GM21390 (cell line): ENCODE measurements at regions not wholly inside any gene's neighbourhood (a gene's known extent, or its start where the extent isn't known, plus 50 kb on each side); places are given as distances from the start of the nearest gene placed in this dataset.

Experiments
- ATAC-seq: cut with Tn5 transposase; IDR thresholded peaks from one replicate; pipeline ENCODE4 v1.9.1; 2021; ENCODE audit not compliant: unreplicated experiment

DNA sequence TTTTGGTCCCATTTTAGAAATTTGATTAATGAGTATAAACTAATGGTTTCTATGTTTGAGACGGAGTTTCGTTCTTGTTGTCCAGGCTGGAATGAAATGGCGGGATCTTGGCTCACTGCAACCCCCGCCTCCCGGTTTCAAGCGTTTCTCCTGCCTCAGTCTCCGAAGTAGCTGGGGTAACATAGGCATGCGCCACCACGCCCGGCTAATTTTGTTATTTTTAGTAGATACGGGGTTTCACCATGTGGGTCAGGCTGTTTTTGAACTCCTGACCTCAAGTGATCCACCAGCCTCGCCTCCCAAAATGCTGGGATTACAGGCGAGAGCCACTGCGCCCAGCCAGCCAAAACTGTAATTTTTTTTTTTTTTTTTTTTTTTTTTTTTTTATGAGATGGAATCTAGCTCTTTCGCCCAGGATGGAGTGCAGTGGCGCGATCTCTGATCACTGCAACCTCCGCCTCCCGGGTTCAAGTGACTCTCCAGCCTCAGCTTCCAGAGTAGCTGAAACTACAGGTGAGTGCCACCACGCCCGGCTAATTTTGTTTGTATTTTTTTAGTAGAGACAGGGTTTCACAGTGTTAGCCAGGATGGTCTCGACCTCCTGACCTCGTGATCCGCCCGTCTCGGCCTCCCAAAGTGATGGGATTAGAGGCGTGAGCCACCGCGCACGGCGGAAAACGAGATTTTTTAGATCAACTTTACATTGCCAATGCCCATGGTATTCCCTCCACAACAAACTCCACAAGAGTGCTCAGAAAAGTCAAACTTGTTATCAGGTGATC lies 127.8 kb downstream of the HFE start:
- no peak for ATAC-seq

DNA sequence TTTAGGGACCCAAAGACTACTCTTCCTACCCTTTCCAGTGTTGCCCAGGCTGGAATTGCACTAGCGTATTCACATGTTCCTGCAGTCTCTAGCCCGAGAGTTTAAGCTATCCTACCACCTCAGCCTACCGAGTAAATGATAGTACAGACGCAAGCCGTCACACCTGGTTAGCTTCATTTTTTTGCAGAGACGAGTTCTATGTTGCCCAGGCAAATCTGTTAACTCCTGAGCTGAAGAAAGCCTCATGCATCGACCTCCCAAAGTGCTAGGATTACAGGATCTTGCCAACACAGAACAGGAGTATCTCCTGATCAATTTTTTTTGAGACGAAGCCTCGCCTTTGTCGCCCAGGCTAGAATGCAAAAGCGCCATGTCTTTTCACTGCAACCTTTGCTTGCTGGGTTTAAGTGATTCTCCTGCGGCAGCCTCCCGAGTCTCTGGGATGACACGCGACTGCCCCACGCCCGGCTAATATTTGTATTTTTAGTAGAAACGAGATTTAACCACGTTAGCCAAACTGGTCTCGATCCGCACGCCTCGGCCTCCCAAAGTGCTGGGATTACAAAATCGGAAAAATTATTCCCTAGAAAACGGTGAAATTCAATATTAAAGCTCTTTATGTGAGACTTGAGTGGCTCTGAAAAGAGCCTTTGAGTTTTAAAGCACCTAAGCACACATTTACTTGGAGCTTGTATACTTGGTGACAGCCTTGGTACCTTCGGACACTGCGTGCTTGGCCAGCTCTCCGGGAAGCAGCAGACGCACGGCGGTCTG lies 128.5 kb downstream of the HFE start:
- peak; percentile 18 for ATAC-seq

DNA sequence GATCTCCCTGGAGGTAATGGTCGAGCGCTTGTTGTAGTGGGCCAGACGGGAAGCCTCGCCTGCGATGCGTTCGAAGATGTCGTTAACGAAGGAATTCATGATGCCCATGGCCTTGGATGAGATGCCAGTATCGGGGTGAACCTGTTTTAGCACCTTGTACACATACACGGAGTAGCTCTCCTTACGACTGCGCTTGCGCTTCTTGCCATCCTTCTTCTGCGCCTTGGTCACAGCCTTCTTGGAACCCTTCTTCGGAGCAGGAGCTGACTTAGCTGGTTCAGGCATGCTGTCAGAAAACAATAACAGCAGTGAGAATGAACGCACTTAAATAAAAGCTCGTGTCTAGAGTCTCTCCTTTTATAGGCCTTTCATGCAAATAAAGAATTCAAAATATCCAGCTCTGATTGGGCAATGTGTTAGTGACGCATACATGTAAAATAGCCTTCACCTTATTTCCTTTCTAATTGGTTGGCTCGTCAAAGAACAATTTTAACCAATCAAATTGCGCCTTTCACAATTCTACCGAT lies 129.2 kb downstream of the HFE start:
- peak; percentile 72 for ATAC-seq

DNA sequence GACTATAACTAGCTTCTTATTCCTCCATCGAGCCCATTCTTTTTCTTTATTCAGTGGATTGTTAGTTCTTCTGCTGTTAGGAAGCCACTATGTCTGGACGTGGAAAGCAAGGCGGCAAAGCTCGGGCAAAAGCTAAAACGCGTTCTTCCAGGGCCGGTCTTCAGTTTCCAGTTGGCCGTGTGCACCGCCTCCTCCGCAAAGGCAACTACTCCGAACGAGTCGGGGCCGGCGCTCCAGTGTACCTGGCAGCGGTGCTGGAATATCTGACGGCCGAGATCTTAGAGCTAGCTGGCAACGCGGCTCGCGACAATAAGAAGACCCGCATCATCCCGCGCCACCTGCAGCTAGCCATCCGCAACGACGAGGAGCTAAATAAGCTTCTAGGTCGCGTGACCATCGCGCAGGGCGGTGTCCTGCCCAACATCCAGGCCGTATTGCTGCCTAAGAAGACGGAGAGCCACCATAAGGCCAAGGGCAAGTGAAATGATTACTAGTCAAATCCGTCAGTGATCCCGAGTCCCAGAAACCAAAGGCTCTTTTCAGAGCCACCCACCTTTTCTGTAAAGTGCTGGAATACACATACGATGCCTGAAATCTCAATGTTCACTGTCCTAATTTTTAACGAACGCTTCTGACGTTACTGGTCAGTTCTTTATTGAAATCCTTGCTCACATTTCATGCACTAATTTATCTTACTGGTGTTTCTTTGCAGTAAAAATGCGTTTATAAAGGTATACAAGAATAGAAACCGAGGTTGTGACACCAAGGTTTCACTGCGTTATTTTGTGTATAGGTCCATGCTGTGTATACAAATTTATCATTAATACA lies 129.9 kb downstream of the HFE start:
- peak; percentile 42 for ATAC-seq

DNA sequence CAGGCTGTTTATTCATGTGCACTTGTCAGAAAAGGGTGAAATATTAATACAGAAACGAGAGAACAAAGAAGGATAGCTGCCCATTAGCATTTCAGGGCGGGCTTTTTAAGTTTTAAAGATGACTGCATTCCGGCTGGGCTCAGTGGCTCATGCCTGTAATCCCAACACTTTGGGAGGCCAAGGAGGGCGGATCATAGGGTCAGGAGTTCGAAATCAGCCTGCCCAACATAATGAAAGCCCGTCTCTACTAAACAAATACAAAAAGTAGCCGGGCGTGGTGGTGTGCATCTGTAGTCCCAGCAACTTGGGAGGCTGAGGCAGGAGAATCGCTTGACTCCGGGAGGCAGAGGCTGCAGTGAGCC lies 130.5 kb downstream of the HFE start:
- ATAC-seq: no peak

DNA sequence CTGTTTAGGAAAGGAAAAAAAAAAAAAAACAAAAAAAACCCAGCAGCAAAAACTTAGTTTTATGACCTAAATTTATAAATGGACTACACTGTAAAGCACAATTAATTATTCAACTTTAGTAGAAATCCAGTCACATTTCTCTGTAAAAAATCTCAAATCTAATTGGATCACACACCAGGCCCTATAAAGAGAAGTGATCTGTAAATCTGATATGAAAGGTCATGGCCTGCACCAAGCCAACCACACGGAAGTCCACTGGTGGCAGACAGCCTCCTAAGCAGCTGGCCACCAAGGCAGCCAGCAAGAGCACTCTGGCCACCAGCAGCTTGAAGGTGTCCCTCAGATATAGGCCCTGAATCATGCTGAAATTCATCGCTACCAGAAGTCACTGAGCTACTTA lies 131.6 kb downstream of the HFE start:
- no peak for ATAC-seq

DNA sequence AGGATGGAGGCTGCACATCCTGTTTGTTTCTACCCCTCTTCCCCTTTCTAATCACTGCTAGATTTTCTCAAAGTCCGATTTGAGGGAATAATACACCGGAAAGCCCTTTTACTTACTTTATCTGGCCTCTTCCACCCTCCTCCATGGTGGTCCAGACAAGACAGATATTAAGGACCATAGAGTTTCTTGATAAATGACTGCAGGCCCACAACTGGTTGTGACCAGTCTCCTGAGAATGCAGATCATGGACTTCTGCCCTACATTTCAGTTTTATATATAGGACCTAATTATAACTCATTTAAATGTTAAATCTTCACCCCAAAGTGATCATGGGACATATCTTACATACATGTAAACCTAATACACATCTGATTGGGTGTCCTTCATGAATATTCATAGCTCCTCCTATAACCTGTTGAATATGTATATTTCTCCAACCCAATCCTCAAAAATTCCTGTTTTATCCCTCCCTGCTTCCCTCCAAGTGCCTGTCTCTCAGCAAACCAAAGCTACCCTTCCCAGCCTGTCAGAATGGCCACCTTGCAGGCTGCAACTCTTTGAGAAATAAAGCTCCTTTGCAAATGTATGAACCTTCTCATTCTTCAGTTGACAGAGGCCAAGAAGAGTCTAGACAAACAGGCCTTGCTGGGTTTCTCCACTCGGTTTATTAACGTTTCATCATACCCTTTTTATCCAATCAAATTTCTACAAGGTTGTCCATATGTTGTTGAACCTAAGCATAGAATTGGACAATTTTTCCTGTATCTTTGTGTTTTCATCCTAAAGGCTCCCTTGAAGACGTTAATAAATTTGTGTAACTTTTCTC lies 133.1 kb downstream of the HFE start:
- no peak for ATAC-seq

DNA sequence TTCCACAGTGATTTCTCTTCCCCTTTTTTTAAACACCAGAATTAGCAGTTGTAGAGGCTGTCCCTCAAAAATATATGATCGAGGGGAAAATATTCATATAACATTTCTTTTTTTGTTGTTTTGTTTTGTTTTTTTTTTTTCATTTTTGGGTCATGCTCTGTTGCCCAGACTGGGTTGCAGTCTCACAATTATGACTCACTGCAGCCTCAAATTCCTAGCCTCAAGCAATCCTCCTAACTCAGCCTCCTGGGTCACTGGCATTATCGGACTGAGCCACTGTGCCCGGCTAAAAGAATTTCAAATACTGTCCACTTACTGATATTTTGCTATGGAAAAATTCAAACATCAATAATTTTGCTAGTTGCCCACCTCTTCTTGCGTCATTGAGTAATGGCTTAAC lies 134.0 kb downstream of the HFE start:
- no peak for ATAC-seq

DNA sequence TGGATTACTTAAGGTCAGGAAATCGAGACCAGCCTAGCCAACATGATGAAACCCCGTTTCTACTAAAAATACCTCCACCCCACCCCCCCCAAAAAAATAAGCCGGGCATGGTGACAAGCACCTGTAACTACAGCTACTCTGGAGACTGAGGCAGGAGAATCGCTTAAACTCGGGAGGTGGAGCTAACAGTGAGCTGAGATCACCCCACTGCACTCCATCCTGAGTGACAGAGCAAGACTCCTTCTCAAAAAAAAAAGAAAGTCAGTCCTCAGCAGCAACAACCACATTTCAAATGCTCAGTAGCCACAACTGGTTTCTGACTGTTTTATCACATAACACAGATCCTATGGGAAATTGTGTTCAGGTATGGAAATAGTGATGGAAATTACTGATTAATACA lies 135.3 kb downstream of the HFE start:
- ATAC-seq: no peak

DNA sequence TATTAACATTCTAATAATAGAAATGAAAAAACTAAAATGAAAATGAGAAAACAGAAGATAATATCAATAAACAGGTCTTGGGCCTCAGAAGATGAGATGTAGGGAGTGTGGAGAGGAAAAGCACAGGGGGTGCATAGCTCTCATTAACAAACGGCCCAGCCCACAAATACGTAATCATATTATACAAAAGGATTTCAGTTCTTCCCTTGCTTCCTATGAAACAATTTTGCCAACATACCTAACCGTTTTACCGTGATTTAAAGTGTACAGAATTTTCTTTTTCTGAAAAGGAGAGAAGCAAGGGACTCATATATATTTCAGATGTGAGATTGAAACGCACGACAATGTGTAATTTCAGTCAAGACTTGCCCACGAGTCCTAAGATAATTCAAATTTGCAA lies 136.0 kb downstream of the HFE start:
- ATAC-seq: no peak

DNA sequence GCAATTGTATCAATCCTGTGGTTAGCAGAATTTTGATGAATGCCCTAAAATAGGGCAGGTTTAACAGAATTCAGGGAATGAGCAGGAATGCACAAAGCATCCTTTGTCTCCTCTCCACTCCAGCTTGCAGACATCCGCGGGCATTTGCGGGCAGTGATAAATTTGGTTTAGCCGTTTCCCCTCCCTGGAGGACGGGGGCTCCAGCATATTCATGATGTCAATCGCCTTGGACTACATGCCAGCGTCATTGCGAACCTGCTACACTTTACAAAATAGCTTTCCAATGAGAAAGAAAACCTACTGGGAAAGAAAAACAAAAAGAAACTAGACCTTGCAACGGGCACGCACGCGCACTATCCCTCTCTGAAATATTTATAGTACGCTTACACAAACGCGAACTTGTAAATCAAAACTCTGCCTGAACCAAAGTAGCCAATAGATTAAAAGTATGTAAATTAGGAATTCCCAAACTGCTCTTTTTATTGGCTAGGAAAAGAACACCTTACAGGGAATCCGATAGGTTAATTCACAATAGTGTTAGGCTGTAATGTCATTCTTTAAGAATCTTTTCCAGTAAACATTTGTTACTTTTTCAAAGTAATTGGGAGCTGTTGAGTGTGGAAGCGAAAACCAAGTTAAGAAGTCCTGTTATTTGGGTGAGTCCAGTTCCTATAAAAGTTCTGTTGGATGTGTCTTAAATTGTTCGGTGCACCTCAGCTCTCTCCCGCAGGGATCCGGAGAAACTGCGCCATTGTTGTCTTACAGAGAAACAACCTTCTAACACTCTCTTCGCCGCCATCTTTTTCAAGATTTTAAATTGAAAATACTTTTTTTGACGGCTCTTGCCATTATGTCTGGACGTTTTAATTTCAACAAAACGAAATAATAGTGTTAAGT lies 136.7 kb downstream of the HFE start:
- peak; percentile 72 for ATAC-seq

DNA sequence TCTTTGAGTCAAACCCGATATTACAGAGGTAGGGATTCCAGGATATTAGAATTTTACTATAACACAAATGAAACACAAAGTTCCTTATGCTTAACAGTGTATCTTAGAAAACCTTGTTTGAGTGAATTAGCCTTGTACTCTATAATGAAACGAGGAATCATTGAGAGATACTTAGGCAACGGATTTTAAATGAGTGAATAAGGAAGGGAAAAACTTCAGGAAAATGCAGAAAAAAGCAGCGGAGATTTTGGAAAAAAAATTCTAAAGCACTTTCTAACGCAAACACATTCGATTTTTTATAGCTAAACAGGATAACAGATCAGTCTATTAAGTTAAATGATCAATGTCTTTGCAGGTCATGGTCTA lies 137.3 kb downstream of the HFE start:
- ATAC-seq: no peak

DNA sequence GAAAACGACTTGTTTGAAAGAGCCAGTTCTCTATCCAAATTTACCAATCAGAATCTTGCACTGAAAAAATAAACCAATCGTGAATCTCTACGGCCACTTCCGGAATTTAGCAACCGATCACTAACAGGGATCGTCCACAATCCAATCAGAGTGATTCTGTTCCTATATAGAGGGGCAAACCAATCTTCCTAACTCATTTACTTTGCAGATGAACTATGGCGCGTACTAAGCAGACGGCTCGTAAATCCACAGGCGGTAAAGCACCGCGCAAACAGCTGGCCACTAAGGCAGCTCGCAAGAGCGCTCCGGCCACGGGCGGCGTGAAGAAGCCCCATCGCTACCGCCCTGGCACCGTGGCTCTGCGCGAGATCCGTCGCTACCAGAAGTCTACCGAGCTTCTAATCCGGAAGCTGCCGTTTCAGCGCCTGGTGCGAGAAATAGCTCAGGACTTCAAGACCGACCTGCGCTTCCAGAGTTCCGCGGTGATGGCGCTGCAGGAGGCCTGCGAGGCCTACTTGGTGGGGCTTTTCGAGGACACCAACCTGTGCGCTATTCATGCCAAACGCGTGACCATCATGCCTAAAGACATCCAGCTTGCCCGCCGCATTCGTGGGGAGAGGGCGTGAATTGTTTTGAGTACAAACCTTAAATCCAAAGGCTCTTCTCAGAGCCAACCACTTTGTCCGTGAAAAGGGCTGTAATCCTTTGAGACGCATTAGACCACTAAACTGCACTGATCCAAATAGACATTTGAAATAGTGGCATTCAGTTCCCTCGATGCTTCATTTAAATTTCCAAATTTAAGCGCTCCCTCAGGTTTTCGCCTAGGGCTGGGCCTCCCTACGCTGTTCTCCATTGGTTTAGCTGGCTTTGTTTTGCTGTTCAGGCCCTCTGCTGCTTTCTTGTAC lies 138.0 kb downstream of the HFE start:
- no peak for ATAC-seq

DNA sequence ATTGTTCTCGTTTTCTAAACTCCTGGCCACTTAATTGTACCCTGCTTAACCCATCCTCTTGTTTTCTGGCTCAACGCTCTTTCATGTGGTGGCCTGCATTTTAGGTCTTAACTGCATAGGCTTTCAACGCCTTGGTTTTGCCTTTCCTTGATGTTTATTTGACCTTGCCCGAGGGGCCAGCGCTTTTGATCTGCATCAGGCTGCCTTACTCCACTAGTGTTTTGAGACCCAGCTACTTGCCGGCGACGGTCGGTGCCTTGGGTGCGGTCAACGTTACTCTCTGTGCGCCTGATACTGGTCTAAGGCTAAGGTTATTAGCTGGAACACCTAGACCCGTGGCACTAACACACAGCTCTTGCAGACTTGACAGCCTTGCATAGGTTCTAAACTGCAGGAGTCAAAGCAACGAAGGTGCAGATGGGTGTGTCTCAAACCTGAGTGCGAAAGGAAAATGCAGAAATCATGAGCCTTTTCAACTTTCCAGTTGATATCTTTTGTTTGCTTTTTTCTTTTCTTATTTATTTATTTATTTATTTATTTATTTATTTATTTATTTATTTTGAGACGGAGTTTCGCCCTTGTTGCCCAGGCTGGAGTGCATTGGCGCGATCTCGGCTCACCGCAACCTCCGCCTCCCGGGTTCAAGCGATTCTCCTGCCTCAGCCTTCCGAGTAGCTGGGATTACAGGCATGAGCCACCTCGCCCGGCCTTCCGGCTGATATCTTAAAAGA lies 138.8 kb downstream of the HFE start:
- no peak for ATAC-seq

DNA sequence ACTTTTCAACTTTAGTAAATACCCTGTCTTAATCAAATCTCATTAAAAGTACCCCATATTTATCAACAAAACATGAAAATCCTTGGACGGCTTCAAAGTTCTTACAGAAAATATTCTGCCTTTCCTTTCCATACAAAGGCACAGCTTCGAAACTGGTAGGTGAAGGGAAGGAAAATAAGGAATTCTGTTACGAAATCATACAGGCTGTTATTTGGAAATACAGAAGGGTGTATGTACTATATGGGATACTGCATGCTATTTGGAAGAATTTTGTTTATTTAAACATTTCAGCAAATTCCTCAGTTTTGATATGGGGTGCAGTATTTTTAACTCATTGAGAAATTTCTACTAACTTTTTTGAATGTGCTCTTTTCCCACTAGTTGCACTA lies 138.4 kb upstream of the BTN3A2 start:
- ATAC-seq: no peak

DNA sequence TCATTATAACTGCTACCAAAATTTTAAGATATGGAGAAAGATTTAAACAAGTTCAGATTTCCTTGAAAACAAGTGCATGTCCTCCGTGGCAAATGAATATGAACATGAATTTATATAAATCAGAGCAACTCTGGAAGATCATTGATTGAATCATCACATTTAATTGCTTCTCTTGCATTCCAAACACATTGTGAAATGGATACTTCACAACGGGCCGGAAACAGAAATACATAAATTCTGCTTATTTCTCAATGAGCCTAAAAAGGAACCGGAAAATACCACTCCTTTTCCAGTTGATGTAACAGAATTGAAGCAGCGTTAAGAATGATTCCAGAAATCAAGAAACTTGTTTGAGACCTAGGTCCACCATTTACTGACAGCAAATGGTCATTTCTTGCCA lies 134.6 kb upstream of the BTN3A2 start:
- ATAC-seq: no peak

DNA sequence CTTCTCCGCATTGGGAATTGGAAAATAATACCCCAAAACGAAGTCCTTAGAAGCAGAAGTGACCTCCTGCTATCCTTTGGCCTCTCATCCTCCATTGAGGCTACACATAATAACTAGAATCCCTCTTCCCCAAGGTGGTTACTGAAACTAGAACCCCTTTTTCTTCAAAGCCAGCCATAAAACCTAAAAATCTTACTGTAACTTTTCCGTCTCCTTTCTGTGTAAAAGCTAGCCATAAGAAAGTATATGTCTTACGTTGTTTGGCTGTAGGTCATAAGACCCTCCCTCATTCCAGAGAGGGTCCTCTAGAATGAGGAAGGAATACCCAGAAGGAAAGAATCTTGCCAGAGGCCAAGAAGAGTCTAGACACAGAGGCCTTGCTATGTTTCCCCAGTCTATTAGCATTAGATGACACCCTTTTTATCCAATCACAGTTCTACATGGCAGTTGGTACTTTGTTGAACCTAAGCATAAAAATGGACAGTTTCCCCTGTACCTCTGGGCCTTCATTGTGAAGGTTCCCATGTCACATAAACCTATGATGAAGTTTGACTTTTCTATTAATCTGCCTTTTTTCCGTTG lies 133.9 kb upstream of the BTN3A2 start:
- ATAC-seq: no peak
